GM18517 (cell line): ENCODE measurements at regions not wholly inside any gene's neighbourhood (a gene's known extent, or its start where the extent isn't known, plus 50 kb on each side); places are given as distances from the start of the nearest gene placed in this dataset.

Experiments used
- ATAC-seq: cut with Tn5 transposase; IDR thresholded peaks from one replicate; pipeline ENCODE4 v1.9.1; 2021; ENCODE audit warnings: mild to moderate bottlenecking, moderate library complexity; ENCODE audit not compliant: unreplicated experiment

- ATAC-seq, result no peak
Measured at GRCh38 chr13:104784891-104785290, 1718.7 kb upstream of the SLC10A2 start.

- no peak for ATAC-seq
Measured at GRCh38 chr13:104782741-104783140, 1716.5 kb upstream of the SLC10A2 start.

- no peak for ATAC-seq
Measured at GRCh38 chr13:104779311-104779993, 1713.2 kb upstream of the SLC10A2 start.

- ATAC-seq, result no peak
Measured at GRCh38 chr13:104773775-104774174, 1707.6 kb upstream of the SLC10A2 start.

GRCh38 chr13:104769545-104769944 lies 1703.3 kb upstream of the SLC10A2 start:
- no peak for ATAC-seq

GRCh38 chr13:104766319-104766718 lies 1700.1 kb upstream of the SLC10A2 start:
- ATAC-seq, result no peak

GRCh38 chr13:104764600-104764999 lies 1698.4 kb upstream of the SLC10A2 start:
- ATAC-seq, result no peak

- ATAC-seq, result no peak
Measured at GRCh38 chr13:104759069-104759468, 1692.9 kb upstream of the SLC10A2 start.

- no peak for ATAC-seq
Measured at GRCh38 chr13:104757712-104758111, 1691.5 kb upstream of the SLC10A2 start.

GRCh38 chr13:104750377-104750776 lies 1684.2 kb upstream of the SLC10A2 start:
- no peak for ATAC-seq

- ATAC-seq, result no peak
Measured at GRCh38 chr13:104740641-104741222, 1674.5 kb upstream of the SLC10A2 start.

GRCh38 chr13:104737713-104738112 lies 1671.5 kb upstream of the SLC10A2 start:
- ATAC-seq, result no peak

GRCh38 chr13:104733427-104733826 lies 1667.2 kb upstream of the SLC10A2 start:
- ATAC-seq, result no peak

- no peak for ATAC-seq
Measured at GRCh38 chr13:104715111-104715510, 1648.9 kb upstream of the SLC10A2 start.

GRCh38 chr13:104705031-104705750 lies 1639.0 kb upstream of the SLC10A2 start:
- no peak for ATAC-seq

- ATAC-seq, result no peak
Measured at GRCh38 chr13:104701591-104701990, 1635.4 kb upstream of the SLC10A2 start.

GRCh38 chr13:104694397-104694796 lies 1628.2 kb upstream of the SLC10A2 start:
- no peak for ATAC-seq

GRCh38 chr13:104693126-104693525 lies 1626.9 kb upstream of the SLC10A2 start:
- no peak for ATAC-seq

- no peak for ATAC-seq
Measured at GRCh38 chr13:104691767-104692467, 1625.7 kb upstream of the SLC10A2 start.

- ATAC-seq, result no peak
Measured at GRCh38 chr13:104686484-104686883, 1620.3 kb upstream of the SLC10A2 start.

- ATAC-seq, result no peak
Measured at GRCh38 chr13:104683789-104684188, 1617.6 kb upstream of the SLC10A2 start.

GRCh38 chr13:104678161-104678560 lies 1611.9 kb upstream of the SLC10A2 start:
- ATAC-seq, result no peak
